Panc1 (cell line): ENCODE measurements at regions not wholly inside any gene's neighbourhood (a gene's known extent, or its start where the extent isn't known, plus 50 kb on each side); places are given as distances from the start of the nearest gene placed in this dataset.

Experiments
- ATAC-seq: fragments of 200-7000 bp; cut with Tn5 transposase; 2 replicates; pipeline ENCODE4 v1.9.1; 2020; ENCODE audit warnings: mild to moderate bottlenecking, moderate library complexity
- BruUV-seq: library from RNA; stranded (reverse); fragments of 400-500 nt; replicated peaks from 2 replicates; lab custom pipeline; 2021; lab: Mats Ljungman, UMichigan
- CTCF ChIA-PET: fragments of 300-600 bp; sonication (Branson Sonifier 250); formaldehyde crosslinking; loops from one replicate; lab custom pipeline; 2022; ENCODE audit warnings: antibody characterized with exemption; lab: Charles Lee
- POLR2A ChIA-PET: fragments of 300-600 bp; sonication (Branson Sonifier 250); formaldehyde crosslinking; loops from one replicate; lab custom pipeline; 2022; ENCODE audit warnings: antibody characterized with exemption; lab: Charles Lee
- DNase-seq: peaks from one replicate; pipeline ENCODE4 v3.0.0-alpha.2; 2010; ENCODE audit warnings: low read depth, low spot score
- H3K27ac ChIP-seq: 2 replicates; pipeline ENCODE4 v1.5.1; 2011; ENCODE audit warnings: mild to moderate bottlenecking, low read length, inconsistent platforms
- H3K27me3 ChIP-seq: fragments of 200-500 bp; sonication (Bioruptor generic); 2 replicates; pipeline ENCODE4 v1.6.0; 2014; ENCODE audit warnings: low read length, inconsistent platforms; ENCODE audit not compliant: control insufficient read depth, insufficient read depth
- H3K36me3 ChIP-seq: fragments of 200-500 bp; sonication (Bioruptor generic); 2 replicates; pipeline ENCODE4 v1.5.1; 2014; ENCODE audit warnings: inconsistent platforms, mild to moderate bottlenecking, low read length, moderate library complexity; ENCODE audit not compliant: control insufficient read depth, insufficient read depth
- H3K4me1 ChIP-seq: 2 replicates; pipeline ENCODE4 v1.5.1; 2011; ENCODE audit warnings: inconsistent platforms, mild to moderate bottlenecking, low read length, moderate library complexity; ENCODE audit not compliant: control insufficient read depth, insufficient read depth
- H3K4me3 ChIP-seq, 2 experiments: 2 replicates each; pipeline ENCODE4 v1.5.1; 2011 to 2012; ENCODE audit warnings: low read depth in 2 of 2, low read length in 2 of 2, mild to moderate bottlenecking in 2 of 2, inconsistent platforms in 1 of 2, moderate library complexity in 1 of 2
- H3K9me3 ChIP-seq: fragments of 200-500 bp; sonication (Bioruptor generic); 2 replicates; pipeline ENCODE4 v1.5.1; 2014; ENCODE audit warnings: low read depth, mild to moderate bottlenecking, inconsistent platforms, low read length, moderate library complexity; ENCODE audit not compliant: control insufficient read depth, insufficient read depth
- POLR2AphosphoS5 ChIP-seq: IDR thresholded peaks from 2 replicates; pipeline ENCODE4 v1.6.1; 2012; ENCODE audit warnings: mild to moderate bottlenecking, low read depth, low read length, moderate library complexity
- SIN3A ChIP-seq: IDR thresholded peaks from 2 replicates; pipeline ENCODE4 v1.6.1; 2012; ENCODE audit warnings: low read depth, mild to moderate bottlenecking, low read length, moderate library complexity, borderline replicate concordance; ENCODE audit not compliant: insufficient read depth
- TCF7L2 ChIP-seq: IDR thresholded peaks from 2 replicates; pipeline ENCODE4 v1.6.1; 2011; ENCODE audit warnings: mild to moderate bottlenecking, low read depth, low read length, inconsistent platforms
- in situ Hi-C: cut with HindIII; loops from 2 replicates; pipeline ENCODE4 v1.10.0; 2016; ENCODE audit warnings: low sequenced_read_pairs, low pct_unique_long_range_greater_than_20kb
- intact Hi-C: fragments of 100-400 bp; cut with micrococcal nuclease; formaldehyde crosslinking; loops from one replicate; pipeline ENCODE4 v1.10.0; 2022; ENCODE audit not compliant: unreplicated experiment
- TF ChIP-seq, protein P1 (sequence below): fragments of 450-650 bp; IDR thresholded peaks from 2 replicates; pipeline ENCODE4 v1.5.1; 2017; ENCODE audit warnings: mild to moderate bottlenecking
- TF ChIP-seq, protein P2 (sequence below), 2 experiments: IDR thresholded peaks; 2 replicates each; pipeline ENCODE4 v1.6.1; 2011 to 2012; ENCODE audit warnings: low read depth in 2 of 2, control low read depth in 1 of 2, low read length in 1 of 2, mild to moderate bottlenecking in 1 of 2, moderate library complexity in 1 of 2; ENCODE audit not compliant: insufficient read depth in 1 of 2

DNA sequence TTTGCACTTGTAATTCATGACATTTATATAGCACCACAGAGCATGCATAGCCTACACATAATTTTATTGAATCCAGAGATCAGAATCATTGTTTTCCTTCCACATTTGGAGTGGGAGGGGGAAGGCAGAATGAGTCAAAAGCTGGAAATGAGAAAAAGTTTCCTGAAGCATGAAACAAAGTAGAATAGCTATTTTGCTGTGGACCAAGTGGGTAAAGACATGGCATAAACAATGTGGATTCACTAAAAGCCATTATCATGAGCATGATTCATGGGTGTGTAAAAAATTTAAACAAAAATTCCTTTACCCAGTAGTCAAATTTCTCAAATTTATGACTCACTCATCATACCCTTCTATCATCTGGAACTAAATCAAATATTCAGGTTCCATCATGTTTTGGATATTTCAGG is 97.9 kb downstream of the YIPF5 start:
- CTCF ChIA-PET, result no interaction called here
- no peak for ATAC-seq
- H3K36me3 ChIP-seq, result no peaks in the 10 kb centered on the region
- intact Hi-C loops, result no loop called here
- H3K4me1 ChIP-seq, result no peaks in the 10 kb centered on the region
- POLR2A ChIA-PET, result no interaction called here
- H3K27me3 ChIP-seq, result no peaks in the 10 kb centered on the region
- H3K27ac ChIP-seq, result no peak overlapping the region
- TF ChIP-seq POLR2AphosphoS5 (no peak), SIN3A (no peak), TCF7L2 (no peak)
- TF ChIP-seq, protein P1, sequence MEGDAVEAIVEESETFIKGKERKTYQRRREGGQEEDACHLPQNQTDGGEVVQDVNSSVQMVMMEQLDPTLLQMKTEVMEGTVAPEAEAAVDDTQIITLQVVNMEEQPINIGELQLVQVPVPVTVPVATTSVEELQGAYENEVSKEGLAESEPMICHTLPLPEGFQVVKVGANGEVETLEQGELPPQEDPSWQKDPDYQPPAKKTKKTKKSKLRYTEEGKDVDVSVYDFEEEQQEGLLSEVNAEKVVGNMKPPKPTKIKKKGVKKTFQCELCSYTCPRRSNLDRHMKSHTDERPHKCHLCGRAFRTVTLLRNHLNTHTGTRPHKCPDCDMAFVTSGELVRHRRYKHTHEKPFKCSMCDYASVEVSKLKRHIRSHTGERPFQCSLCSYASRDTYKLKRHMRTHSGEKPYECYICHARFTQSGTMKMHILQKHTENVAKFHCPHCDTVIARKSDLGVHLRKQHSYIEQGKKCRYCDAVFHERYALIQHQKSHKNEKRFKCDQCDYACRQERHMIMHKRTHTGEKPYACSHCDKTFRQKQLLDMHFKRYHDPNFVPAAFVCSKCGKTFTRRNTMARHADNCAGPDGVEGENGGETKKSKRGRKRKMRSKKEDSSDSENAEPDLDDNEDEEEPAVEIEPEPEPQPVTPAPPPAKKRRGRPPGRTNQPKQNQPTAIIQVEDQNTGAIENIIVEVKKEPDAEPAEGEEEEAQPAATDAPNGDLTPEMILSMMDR, result no peak
- TF ChIP-seq, protein P2, sequence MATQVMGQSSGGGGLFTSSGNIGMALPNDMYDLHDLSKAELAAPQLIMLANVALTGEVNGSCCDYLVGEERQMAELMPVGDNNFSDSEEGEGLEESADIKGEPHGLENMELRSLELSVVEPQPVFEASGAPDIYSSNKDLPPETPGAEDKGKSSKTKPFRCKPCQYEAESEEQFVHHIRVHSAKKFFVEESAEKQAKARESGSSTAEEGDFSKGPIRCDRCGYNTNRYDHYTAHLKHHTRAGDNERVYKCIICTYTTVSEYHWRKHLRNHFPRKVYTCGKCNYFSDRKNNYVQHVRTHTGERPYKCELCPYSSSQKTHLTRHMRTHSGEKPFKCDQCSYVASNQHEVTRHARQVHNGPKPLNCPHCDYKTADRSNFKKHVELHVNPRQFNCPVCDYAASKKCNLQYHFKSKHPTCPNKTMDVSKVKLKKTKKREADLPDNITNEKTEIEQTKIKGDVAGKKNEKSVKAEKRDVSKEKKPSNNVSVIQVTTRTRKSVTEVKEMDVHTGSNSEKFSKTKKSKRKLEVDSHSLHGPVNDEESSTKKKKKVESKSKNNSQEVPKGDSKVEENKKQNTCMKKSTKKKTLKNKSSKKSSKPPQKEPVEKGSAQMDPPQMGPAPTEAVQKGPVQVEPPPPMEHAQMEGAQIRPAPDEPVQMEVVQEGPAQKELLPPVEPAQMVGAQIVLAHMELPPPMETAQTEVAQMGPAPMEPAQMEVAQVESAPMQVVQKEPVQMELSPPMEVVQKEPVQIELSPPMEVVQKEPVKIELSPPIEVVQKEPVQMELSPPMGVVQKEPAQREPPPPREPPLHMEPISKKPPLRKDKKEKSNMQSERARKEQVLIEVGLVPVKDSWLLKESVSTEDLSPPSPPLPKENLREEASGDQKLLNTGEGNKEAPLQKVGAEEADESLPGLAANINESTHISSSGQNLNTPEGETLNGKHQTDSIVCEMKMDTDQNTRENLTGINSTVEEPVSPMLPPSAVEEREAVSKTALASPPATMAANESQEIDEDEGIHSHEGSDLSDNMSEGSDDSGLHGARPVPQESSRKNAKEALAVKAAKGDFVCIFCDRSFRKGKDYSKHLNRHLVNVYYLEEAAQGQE (IDR thresholded peaks at IDR 0.05; ENCODE audit: insufficient read depth in 1 of 2, low read depth in 2 of 2, low read length in 1 of 2), result no peak
- BruUV-seq, result no TSS peak
- no peaks in the 10 kb centered on the region for H3K9me3 ChIP-seq
- in situ Hi-C loops, result no loop called here
- H3K4me3 ChIP-seq, result no peak overlapping the region
- DNase-seq, result no peak

DNA sequence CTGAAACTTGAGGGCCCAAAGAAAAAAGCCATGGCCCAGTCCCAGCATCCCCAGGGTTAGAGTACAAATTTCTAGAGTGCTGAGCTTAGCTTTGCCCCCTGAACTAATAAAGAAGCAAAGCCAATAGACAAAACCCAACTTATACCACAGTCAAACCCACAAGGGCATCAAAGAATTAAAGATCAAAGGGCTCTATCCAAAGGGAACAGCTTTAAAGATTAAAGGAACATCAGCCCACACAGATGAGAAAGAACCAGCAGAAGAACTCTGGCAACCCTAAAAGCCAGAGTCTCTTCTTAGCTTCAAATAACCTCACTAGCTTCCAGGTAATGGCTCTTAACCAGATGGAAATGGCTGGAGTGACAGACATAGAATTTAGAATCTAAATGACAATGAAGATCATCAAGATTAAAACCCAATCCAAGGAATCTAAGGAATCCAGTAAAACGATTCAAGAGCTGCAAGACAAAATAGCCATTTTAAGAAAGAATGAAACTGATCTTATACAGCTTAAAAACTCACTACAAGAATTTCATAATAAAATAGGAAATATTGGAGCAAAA is 93.9 kb downstream of the YIPF5 start:
- DNase-seq (no peak), ATAC-seq (no peak)
- intact Hi-C loops (no loop called here), in situ Hi-C loops (no loop called here)
- no TSS peak for BruUV-seq
- TF ChIP-seq POLR2AphosphoS5, result no peak
- TF ChIP-seq TCF7L2, result no peak
- no peak for TF ChIP-seq SIN3A
- TF ChIP-seq, protein P1, result no peak
- TF ChIP-seq, protein P2 (IDR thresholded peaks at IDR 0.05; ENCODE audit: insufficient read depth in 1 of 2, low read depth in 2 of 2, low read length in 1 of 2), result no peak
- ChIA-PET POLR2A (no interaction called here), CTCF (no interaction called here)
- H3K4me3 ChIP-seq, result no peak overlapping the region
- no peaks in the 10 kb centered on the region for H3K27me3 ChIP-seq
- no peaks in the 10 kb centered on the region for H3K9me3 ChIP-seq
- no peaks in the 10 kb centered on the region for H3K4me1 ChIP-seq
- no peaks in the 10 kb centered on the region for H3K36me3 ChIP-seq
- no peak overlapping the region for H3K27ac ChIP-seq
